ENCODE measurements at regions not wholly inside any gene's neighbourhood (a gene's known extent, or its start where the extent isn't known, plus 50 kb on each side); places are given as distances from the start of the nearest gene placed in this dataset.
"Not testable (repeated sequence)": the region's sequence is repeated elsewhere in the genome, so short reads cannot be mapped to it uniquely, and the experiment has no call there.

DNA sequence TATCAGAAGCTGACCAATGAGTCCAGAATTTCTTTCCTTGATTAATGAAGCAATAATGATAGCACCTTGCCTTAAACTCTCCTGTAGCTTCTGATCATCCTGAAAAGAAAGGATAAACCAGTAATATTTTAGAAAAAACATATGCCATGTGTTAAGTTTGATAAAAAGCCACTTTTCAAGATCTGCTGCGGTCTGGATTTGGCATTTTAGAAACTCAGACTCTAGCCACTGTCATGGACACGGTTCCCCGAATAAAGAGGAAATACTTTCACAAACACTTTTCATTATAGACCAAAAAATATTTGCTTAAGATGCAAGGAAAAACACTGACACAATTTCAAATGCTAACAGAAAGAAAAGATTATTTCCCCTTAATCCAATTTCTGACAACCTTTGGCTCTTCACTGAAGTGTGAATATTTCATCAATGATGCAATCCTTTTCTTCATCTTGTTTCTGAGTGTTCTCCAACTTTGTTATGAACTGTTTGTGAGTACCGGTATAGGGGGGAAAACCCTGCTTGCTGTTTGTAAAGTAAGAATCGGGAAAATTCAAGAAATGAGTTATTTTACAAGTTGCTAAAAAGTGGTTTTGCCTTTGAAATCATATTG, 329.5 kb downstream of the CRPPA start:
- H3K36me3 ChIP-seq (ENCODE audit: insufficient read depth, low read length), result no peaks in the 10 kb centered on the region
- no peaks in the 10 kb centered on the region for H3K4me1 ChIP-seq (ENCODE audit: low read length)
- no peaks in the 10 kb centered on the region for H3K27me3 ChIP-seq (ENCODE audit: low read length)
- H2AFZ ChIP-seq (ENCODE audit: low read length), result no peak overlapping the region
- H3K79me2 ChIP-seq (ENCODE audit: low read length), result no peaks in the 10 kb centered on the region
- H3K4me2 ChIP-seq (ENCODE audit: low read depth, low read length, poor library complexity, severe bottlenecking), result no peak overlapping the region
- no peak overlapping the region for H3K27ac ChIP-seq (ENCODE audit: low read length)
- no peaks in the 10 kb centered on the region for H4K20me1 ChIP-seq (ENCODE audit: insufficient read depth, low read depth, low read length)
- DNase-seq, result no peak
- H3K4me3 ChIP-seq (ENCODE audit: low read length), result no peak overlapping the region
- H3K9ac ChIP-seq (ENCODE audit: low read length), result no peak overlapping the region
- no peaks in the 10 kb centered on the region for H3K9me3 ChIP-seq (ENCODE audit: low read length)
- no peaks in the 10 kb centered on the region for H3K9me2 ChIP-seq (replicated peaks; ENCODE audit: insufficient read depth, low read length)

- Histone ChIP-seq H3K4me3 (ENCODE audit: low read length) (no peak overlapping the region), H3K4me2 (ENCODE audit: low read depth, low read length, poor library complexity, severe bottlenecking) (no peak overlapping the region), H2AFZ (ENCODE audit: low read length) (no peak overlapping the region), H3K36me3 (ENCODE audit: insufficient read depth, low read length) (no peaks in the 10 kb centered on the region), H3K79me2 (ENCODE audit: low read length) (no peaks in the 10 kb centered on the region), H3K4me1 (ENCODE audit: low read length) (no peaks in the 10 kb centered on the region), H4K20me1 (ENCODE audit: insufficient read depth, low read depth, low read length) (no peaks in the 10 kb centered on the region), H3K27me3 (ENCODE audit: low read length) (no peaks in the 10 kb centered on the region), H3K9me2 (replicated peaks; ENCODE audit: insufficient read depth, low read length) (no peaks in the 10 kb centered on the region), H3K27ac (ENCODE audit: low read length) (no peak overlapping the region), H3K9ac (ENCODE audit: low read length) (no peak overlapping the region), H3K9me3 (ENCODE audit: low read length) (no peaks in the 10 kb centered on the region)
- no peak for DNase-seq
Observed at GRCh38 chr7:16089801-16090200, 331.5 kb downstream of the CRPPA start.

DNA sequence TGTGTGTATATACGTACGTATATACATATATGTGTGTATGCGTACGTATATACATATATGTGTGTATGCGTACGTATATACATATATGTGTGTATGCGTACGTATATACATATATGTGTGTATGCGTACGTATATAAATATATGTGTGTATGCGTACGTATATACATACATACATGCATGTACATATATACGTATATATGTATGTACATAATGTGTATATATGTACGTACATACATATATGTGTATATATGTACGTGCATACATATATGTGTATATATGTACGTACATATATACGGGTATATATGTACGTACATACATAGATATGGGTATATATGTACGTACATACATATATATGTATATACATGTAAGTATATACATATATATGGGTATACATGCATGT, 332.1 kb downstream of the CRPPA start:
- H3K9ac ChIP-seq (ENCODE audit: low read length), result no peak overlapping the region
- H3K27me3 ChIP-seq (ENCODE audit: low read length), result no peaks in the 10 kb centered on the region
- H3K9me3 ChIP-seq (ENCODE audit: low read length), result no peaks in the 10 kb centered on the region
- H3K4me2 ChIP-seq (ENCODE audit: low read depth, low read length, poor library complexity, severe bottlenecking), result no peak overlapping the region
- no peak overlapping the region for H2AFZ ChIP-seq (ENCODE audit: low read length)
- no peaks in the 10 kb centered on the region for H3K79me2 ChIP-seq (ENCODE audit: low read length)
- no peaks in the 10 kb centered on the region for H3K9me2 ChIP-seq (replicated peaks; ENCODE audit: insufficient read depth, low read length)
- H3K4me1 ChIP-seq (ENCODE audit: low read length), result no peaks in the 10 kb centered on the region
- no peak for DNase-seq
- H3K36me3 ChIP-seq (ENCODE audit: insufficient read depth, low read length), result no peaks in the 10 kb centered on the region
- no peaks in the 10 kb centered on the region for H4K20me1 ChIP-seq (ENCODE audit: insufficient read depth, low read depth, low read length)
- no peak overlapping the region for H3K4me3 ChIP-seq (ENCODE audit: low read length)
- no peak overlapping the region for H3K27ac ChIP-seq (ENCODE audit: low read length)

GRCh38 chr7:16086743-16087142, 334.6 kb downstream of the CRPPA start:
- Histone ChIP-seq H3K9me3 (ENCODE audit: low read length) (no peaks in the 10 kb centered on the region), H3K4me1 (ENCODE audit: low read length) (no peaks in the 10 kb centered on the region), H3K9me2 (replicated peaks; ENCODE audit: insufficient read depth, low read length) (no peaks in the 10 kb centered on the region), H3K4me2 (ENCODE audit: low read depth, low read length, poor library complexity, severe bottlenecking) (no peak overlapping the region), H3K36me3 (ENCODE audit: insufficient read depth, low read length) (no peaks in the 10 kb centered on the region), H2AFZ (ENCODE audit: low read length) (no peak overlapping the region), H4K20me1 (ENCODE audit: insufficient read depth, low read depth, low read length) (no peaks in the 10 kb centered on the region), H3K27me3 (ENCODE audit: low read length) (no peaks in the 10 kb centered on the region), H3K4me3 (ENCODE audit: low read length) (no peak overlapping the region), H3K9ac (ENCODE audit: low read length) (no peak overlapping the region), H3K27ac (ENCODE audit: low read length) (no peak overlapping the region), H3K79me2 (ENCODE audit: low read length) (no peaks in the 10 kb centered on the region)
- no peak for DNase-seq

DNA sequence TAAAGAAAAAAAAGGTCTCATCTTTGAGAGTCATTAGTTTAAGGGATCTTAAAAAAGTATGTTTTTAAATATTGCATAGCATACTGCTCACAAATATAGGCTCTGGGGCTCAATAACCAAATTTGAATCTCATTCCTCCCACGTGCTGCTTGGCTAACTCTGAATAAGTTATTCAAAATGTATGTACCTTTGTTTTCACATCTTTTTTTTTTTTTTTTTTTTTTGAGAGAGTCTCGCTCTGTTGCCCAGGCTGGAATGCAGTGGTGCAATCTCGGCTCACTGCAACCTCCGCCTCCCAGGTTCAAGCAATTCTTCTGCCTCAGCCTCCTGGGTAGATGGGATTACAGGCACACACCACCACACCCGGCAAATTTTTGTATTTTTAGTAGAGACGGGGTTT, 335.6 kb downstream of the CRPPA start:
- not testable (repeated sequence) for H3K4me3 ChIP-seq (ENCODE audit: low read length); H2AFZ ChIP-seq (ENCODE audit: low read length); H3K4me2 ChIP-seq (ENCODE audit: low read depth, low read length, poor library complexity, severe bottlenecking); H3K27me3 ChIP-seq (ENCODE audit: low read length); DNase-seq; H3K9me2 ChIP-seq (replicated peaks; ENCODE audit: insufficient read depth, low read length); H3K9ac ChIP-seq (ENCODE audit: low read length); H3K79me2 ChIP-seq (ENCODE audit: low read length); H3K36me3 ChIP-seq (ENCODE audit: insufficient read depth, low read length); H3K27ac ChIP-seq (ENCODE audit: low read length); H3K4me1 ChIP-seq (ENCODE audit: low read length); H4K20me1 ChIP-seq (ENCODE audit: insufficient read depth, low read depth, low read length); H3K9me3 ChIP-seq (ENCODE audit: low read length)

DNA sequence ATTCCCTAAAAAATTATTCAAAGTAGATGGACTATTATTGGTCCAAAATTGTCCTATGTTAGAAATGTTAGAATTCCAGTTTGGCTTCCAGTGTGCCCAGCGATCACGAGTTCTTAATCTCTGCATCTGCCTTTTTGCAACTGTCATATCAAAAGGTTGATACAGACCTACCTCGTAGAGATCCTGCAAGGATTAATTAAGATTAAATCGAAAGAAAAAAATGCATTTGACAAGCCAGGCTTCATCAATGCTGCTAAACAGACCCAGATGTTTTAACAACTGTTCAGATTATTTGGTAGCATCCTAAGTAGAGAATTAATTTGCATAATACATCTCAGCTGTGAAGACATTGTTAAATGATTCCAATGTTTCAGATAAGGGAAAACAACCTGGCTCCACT, 336.5 kb downstream of the CRPPA start:
- Histone ChIP-seq H2AFZ (ENCODE audit: low read length) (no peak overlapping the region), H3K4me1 (ENCODE audit: low read length) (no peaks in the 10 kb centered on the region), H3K4me2 (ENCODE audit: low read depth, low read length, poor library complexity, severe bottlenecking) (no peak overlapping the region)

DNA sequence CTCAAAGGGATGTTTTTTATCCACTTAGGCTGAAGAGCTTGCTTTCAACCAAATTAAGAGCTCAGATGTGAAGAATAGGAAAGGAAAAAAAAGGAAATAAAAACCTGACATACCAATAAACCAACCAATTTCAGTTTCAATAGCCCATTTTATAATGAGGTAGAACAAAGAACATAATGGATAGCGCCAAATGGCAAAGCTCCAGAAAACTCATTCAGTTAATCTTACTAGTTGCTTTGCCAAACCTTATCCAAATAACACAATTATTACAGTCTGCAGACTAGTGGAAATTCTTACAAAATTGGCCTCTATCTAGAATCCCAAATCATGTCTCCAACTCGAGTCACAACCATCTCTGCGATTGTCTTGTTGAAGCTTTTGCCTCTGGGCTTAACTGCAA, 337.0 kb downstream of the CRPPA start:
- no peak overlapping the region for H3K4me3 ChIP-seq (ENCODE audit: low read length)
- H3K27me3 ChIP-seq (ENCODE audit: low read length), result no peaks in the 10 kb centered on the region
- H3K9me3 ChIP-seq (ENCODE audit: low read length), result no peaks in the 10 kb centered on the region
- no peaks in the 10 kb centered on the region for H3K79me2 ChIP-seq (ENCODE audit: low read length)
- H3K27ac ChIP-seq (ENCODE audit: low read length), result no peak overlapping the region
- no peak overlapping the region for H3K9ac ChIP-seq (ENCODE audit: low read length)
- H4K20me1 ChIP-seq (ENCODE audit: insufficient read depth, low read depth, low read length), result no peaks in the 10 kb centered on the region
- DNase-seq, result no peak
- H3K36me3 ChIP-seq (ENCODE audit: insufficient read depth, low read length), result no peaks in the 10 kb centered on the region
- H2AFZ ChIP-seq (ENCODE audit: low read length), result no peak overlapping the region
- 0 out of 2 replicates have a peak, but pooled peaks cover 3% of the 10 kb centered on the region for H3K9me2 ChIP-seq (replicated peaks; ENCODE audit: insufficient read depth, low read length)
- no peaks in the 10 kb centered on the region for H3K4me1 ChIP-seq (ENCODE audit: low read length)
- no peak overlapping the region for H3K4me2 ChIP-seq (ENCODE audit: low read depth, low read length, poor library complexity, severe bottlenecking)

More for the DNA sequence above, 336.5 kb downstream of the CRPPA start:
- H3K9me2 ChIP-seq (replicated peaks; ENCODE audit: insufficient read depth, low read length), result 0 out of 2 replicates have a peak, but pooled peaks cover 3% of the 10 kb centered on the region
- H3K9me3 ChIP-seq (ENCODE audit: low read length), result no peaks in the 10 kb centered on the region
- no peak overlapping the region for H3K4me3 ChIP-seq (ENCODE audit: low read length)
- H3K27ac ChIP-seq (ENCODE audit: low read length), result no peak overlapping the region
- no peak overlapping the region for H3K9ac ChIP-seq (ENCODE audit: low read length)
- no peaks in the 10 kb centered on the region for H4K20me1 ChIP-seq (ENCODE audit: insufficient read depth, low read depth, low read length)
- no peaks in the 10 kb centered on the region for H3K36me3 ChIP-seq (ENCODE audit: insufficient read depth, low read length)
- H3K27me3 ChIP-seq (ENCODE audit: low read length), result no peaks in the 10 kb centered on the region
- H3K79me2 ChIP-seq (ENCODE audit: low read length), result no peaks in the 10 kb centered on the region
- DNase-seq, result no peak

- no peak for DNase-seq
- no peaks in the 10 kb centered on the region for H3K9me3 ChIP-seq (ENCODE audit: low read length)
- H2AFZ ChIP-seq (ENCODE audit: low read length), result no peak overlapping the region
- no peak overlapping the region for H3K9ac ChIP-seq (ENCODE audit: low read length)
- no peaks in the 10 kb centered on the region for H3K36me3 ChIP-seq (ENCODE audit: insufficient read depth, low read length)
- H3K27me3 ChIP-seq (ENCODE audit: low read length), result no peaks in the 10 kb centered on the region
- no peak overlapping the region for H3K27ac ChIP-seq (ENCODE audit: low read length)
- no peaks in the 10 kb centered on the region for H3K4me1 ChIP-seq (ENCODE audit: low read length)
- no peaks in the 10 kb centered on the region for H4K20me1 ChIP-seq (ENCODE audit: insufficient read depth, low read depth, low read length)
- H3K4me2 ChIP-seq (ENCODE audit: low read depth, low read length, poor library complexity, severe bottlenecking), result no peak overlapping the region
- no peak overlapping the region for H3K4me3 ChIP-seq (ENCODE audit: low read length)
- H3K9me2 ChIP-seq (replicated peaks; ENCODE audit: insufficient read depth, low read length), result 0 out of 2 replicates have a peak, but pooled peaks cover 3% of the 10 kb centered on the region
- no peaks in the 10 kb centered on the region for H3K79me2 ChIP-seq (ENCODE audit: low read length)
Observed at GRCh38 chr7:16083931-16084330, 337.4 kb downstream of the CRPPA start.

DNA sequence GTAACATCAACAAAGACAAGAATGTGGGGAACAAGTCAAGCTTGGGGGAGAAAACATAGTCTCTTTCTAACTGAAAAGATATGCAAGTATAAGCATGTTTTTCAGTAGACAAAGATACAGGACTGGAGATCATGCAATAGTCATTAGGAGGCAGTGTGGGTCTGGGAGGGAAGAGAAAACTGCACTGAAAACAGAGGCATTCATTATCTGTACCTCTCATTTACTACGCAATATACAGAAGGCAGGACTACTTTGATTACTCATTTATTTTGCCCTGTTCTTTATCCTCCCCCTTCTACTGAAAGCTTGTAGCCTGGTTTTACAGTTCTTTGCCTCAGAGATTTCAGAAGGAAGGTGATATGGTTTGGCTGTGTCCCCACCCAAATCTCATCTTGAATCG, 341.2 kb downstream of the CRPPA start:
- no peaks in the 10 kb centered on the region for H3K9me3 ChIP-seq (ENCODE audit: low read length)
- H3K27ac ChIP-seq (ENCODE audit: low read length), result no peak overlapping the region
- no peaks in the 10 kb centered on the region for H3K79me2 ChIP-seq (ENCODE audit: low read length)
- no peaks in the 10 kb centered on the region for H4K20me1 ChIP-seq (ENCODE audit: insufficient read depth, low read depth, low read length)
- no peak overlapping the region for H3K4me3 ChIP-seq (ENCODE audit: low read length)
- no peak overlapping the region for H3K9ac ChIP-seq (ENCODE audit: low read length)
- H3K36me3 ChIP-seq (ENCODE audit: insufficient read depth, low read length), result no peaks in the 10 kb centered on the region
- no peak for DNase-seq
- no peaks in the 10 kb centered on the region for H3K4me1 ChIP-seq (ENCODE audit: low read length)
- no peaks in the 10 kb centered on the region for H3K27me3 ChIP-seq (ENCODE audit: low read length)
- H2AFZ ChIP-seq (ENCODE audit: low read length), result no peak overlapping the region
- H3K4me2 ChIP-seq (ENCODE audit: low read depth, low read length, poor library complexity, severe bottlenecking), result no peak overlapping the region
- 0 out of 2 replicates have a peak, but pooled peaks cover 3% of the 10 kb centered on the region for H3K9me2 ChIP-seq (replicated peaks; ENCODE audit: insufficient read depth, low read length)

Data from Karpas-422 (cell line).